IMR-90 (cell line): ENCODE measurements at regions not wholly inside any gene's neighbourhood (a gene's known extent, or its start where the extent isn't known, plus 50 kb on each side); places are given as distances from the start of the nearest gene placed in this dataset.

Experiments used
- ATAC-seq: fragments of 200-7000 bp; cut with Tn5 transposase; 2 replicates; pipeline ENCODE4 v1.9.1; 2020; ENCODE audit warnings: low read depth, mild to moderate bottlenecking, moderate library complexity
- BruUV-seq: library from RNA; stranded (reverse); fragments of 400-500 nt; replicated peaks from 2 replicates; lab custom pipeline; 2021; lab: Mats Ljungman, UMichigan
- CTCF ChIA-PET: fragments of 300-600 bp; formaldehyde crosslinking; extraction: SDS; loops from one replicate; lab custom pipeline; 2021; ENCODE audit warnings: antibody characterized with exemption; lab: Yijun Ruan, JAX
- POLR2A ChIA-PET: fragments of 300-600 bp; sonication (Branson Sonifier 250); formaldehyde crosslinking; loops from one replicate; lab custom pipeline; 2022; ENCODE audit warnings: antibody characterized with exemption; ENCODE audit not compliant: unreplicated experiment; lab: Charles Lee
- DNase-seq: peaks from one replicate; pipeline ENCODE4 v3.0.0; 2013
- H2AFZ ChIP-seq: replicated peaks from 2 replicates; pipeline ENCODE3; 2013; ENCODE audit warnings: low read length, mild to moderate bottlenecking; ENCODE audit not compliant: poor library complexity
- H2AK5ac ChIP-seq: 2 replicates; pipeline ENCODE4 v1.6.1; 2013; ENCODE audit warnings: low read depth, low read length, inconsistent platforms
- H2AK9ac ChIP-seq: replicated peaks from 2 replicates; pipeline ENCODE3; 2013; ENCODE audit warnings: mild to moderate bottlenecking, low read depth, low read length, moderate library complexity; ENCODE audit not compliant: poor library complexity
- H2BK120ac ChIP-seq: 2 replicates; pipeline ENCODE4 v1.6.1; 2013; ENCODE audit warnings: low read depth, low read length, inconsistent platforms
- H2BK15ac ChIP-seq: 3 replicates; pipeline ENCODE4 v1.6.1; 2013; ENCODE audit warnings: low read depth, low read length, inconsistent platforms
- H2BK20ac ChIP-seq: 2 replicates; pipeline ENCODE4 v1.6.1; 2013; ENCODE audit warnings: low read depth, mild to moderate bottlenecking, inconsistent platforms, low read length, moderate library complexity
- H2BK5ac ChIP-seq: 2 replicates; pipeline ENCODE4 v1.6.1; 2013; ENCODE audit warnings: mild to moderate bottlenecking, low read depth, low read length, inconsistent platforms; ENCODE audit not compliant: poor library complexity, severe bottlenecking
- H3K14ac ChIP-seq: replicated peaks from 2 replicates; pipeline ENCODE4 v1.6.1; 2013; ENCODE audit warnings: low read depth, low read length, inconsistent platforms
- H3K18ac ChIP-seq: 2 replicates; pipeline ENCODE4 v1.6.1; 2013; ENCODE audit warnings: low read depth, low read length, control low read depth
- H3K23ac ChIP-seq: 2 replicates; pipeline ENCODE4 v1.6.1; 2013; ENCODE audit warnings: low read depth, low read length, inconsistent platforms
- H3K27ac ChIP-seq: 2 replicates; pipeline ENCODE4 v1.5.1; 2013; ENCODE audit warnings: mild to moderate bottlenecking, control low read depth, low read length; ENCODE audit not compliant: insufficient read depth
- H3K27me3 ChIP-seq: 2 replicates; pipeline ENCODE4 v1.6.1; 2013; ENCODE audit warnings: low read length; ENCODE audit not compliant: control insufficient read depth, insufficient read depth
- H3K36me3 ChIP-seq: 2 replicates; pipeline ENCODE4 v1.6.1; 2013; ENCODE audit warnings: low read length, mixed read lengths; ENCODE audit not compliant: control insufficient read depth, insufficient read depth
- H3K4ac ChIP-seq: 2 replicates; pipeline ENCODE4 v1.6.1; 2013; ENCODE audit warnings: low read depth, low read length, inconsistent platforms
- H3K4me1 ChIP-seq: 2 replicates; pipeline ENCODE4 v1.6.1; 2013; ENCODE audit warnings: low read length, mixed read lengths; ENCODE audit not compliant: control insufficient read depth, insufficient read depth
- H3K4me2 ChIP-seq: 2 replicates; pipeline ENCODE4 v1.6.1; 2013; ENCODE audit warnings: low read depth, mild to moderate bottlenecking, control low read depth, low read length, moderate library complexity
- H3K4me3 ChIP-seq: 2 replicates; pipeline ENCODE4 v1.5.1; 2013; ENCODE audit warnings: low read depth, mild to moderate bottlenecking, control low read depth, low read length, moderate library complexity; ENCODE audit not compliant: insufficient read depth
- H3K56ac ChIP-seq: 2 replicates; pipeline ENCODE4 v1.6.1; 2013; ENCODE audit warnings: low read length, inconsistent platforms; ENCODE audit not compliant: insufficient read depth; ENCODE audit errors: extremely low read depth
- H3K79me1 ChIP-seq, 2 experiments: 2 replicates each; pipeline ENCODE4 v1.6.1; 2013; ENCODE audit warnings: low read length in 2 of 2, inconsistent platforms in 1 of 2, low read depth in 1 of 2
- H3K9ac ChIP-seq: 2 replicates; pipeline ENCODE4 v1.6.1; 2013; ENCODE audit warnings: low read depth, low read length, control low read depth
- H3K9me1 ChIP-seq: 2 replicates; pipeline ENCODE4 v1.6.1; 2013; ENCODE audit warnings: low read length, inconsistent platforms; ENCODE audit not compliant: insufficient read depth
- H3K9me3 ChIP-seq: 2 replicates; pipeline ENCODE4 v1.6.1; 2013; ENCODE audit warnings: low read length; ENCODE audit not compliant: control insufficient read depth, insufficient read depth
- H4K20me1 ChIP-seq: 2 replicates; pipeline ENCODE4 v1.6.1; 2013; ENCODE audit warnings: low read length, inconsistent platforms; ENCODE audit not compliant: insufficient read depth
- H4K5ac ChIP-seq: 2 replicates; pipeline ENCODE4 v1.6.1; 2013; ENCODE audit warnings: mild to moderate bottlenecking, low read depth, low read length, control low read depth
- H4K8ac ChIP-seq, 2 experiments: 2 replicates each; pipeline ENCODE4 v1.6.1; 2013; ENCODE audit warnings: low read depth in 2 of 2, low read length in 2 of 2, control low read depth in 1 of 2, inconsistent platforms in 1 of 2
- H4K91ac ChIP-seq: 2 replicates; pipeline ENCODE4 v1.6.1; 2013; ENCODE audit warnings: low read depth, low read length, inconsistent platforms; ENCODE audit not compliant: insufficient read depth
- MXI1 ChIP-seq: IDR thresholded peaks from 2 replicates; pipeline ENCODE4 v1.6.1; 2012; ENCODE audit warnings: low read depth, mild to moderate bottlenecking, low read length, moderate library complexity, borderline replicate concordance
- POLR2A ChIP-seq: IDR thresholded peaks from 2 replicates; pipeline ENCODE4 v1.6.1; 2012; ENCODE audit warnings: mild to moderate bottlenecking, low read depth, low read length
- WGBS, 2 experiments: methylation state at CpG; one replicate each; pipeline versions ENCODE4 v1.1.5 to v1.1.7; 2013; ENCODE audit warnings: missing lambda C conversion rate in 2 of 2; ENCODE audit not compliant: insufficient read length in 1 of 2; ENCODE audit errors: extremely low coverage in 2 of 2; 5-methylcytosine and 5-hydroxymethylcytosine counted together
- dilution Hi-C: fragments of 300-500 bp; cut with HindIII; formaldehyde crosslinking; loops from one replicate; pipeline ENCODE4 v1.14.3; 2018; ENCODE audit warnings: low sequenced_read_pairs; ENCODE audit not compliant: unreplicated experiment
- in situ Hi-C: fragments of 300-500 bp; cut with MboI; formaldehyde crosslinking; loops from 3 replicates; pipeline ENCODE4 v1.14.3; 2019; ENCODE audit warnings: low sequenced_read_pairs, inconsistent platforms, mixed read lengths
- intact Hi-C: fragments of 100-400 bp; cut with micrococcal nuclease; formaldehyde crosslinking; loops from 2 replicates; pipeline ENCODE4 v1.10.0; 2022
- TF ChIP-seq, protein P1 (sequence below): fragments of 150-350 bp; IDR thresholded peaks from 2 replicates; pipeline ENCODE4 v1.6.1; 2016; ENCODE audit warnings: low read depth, mild to moderate bottlenecking, low read length, moderate library complexity, borderline replicate concordance

DNA sequence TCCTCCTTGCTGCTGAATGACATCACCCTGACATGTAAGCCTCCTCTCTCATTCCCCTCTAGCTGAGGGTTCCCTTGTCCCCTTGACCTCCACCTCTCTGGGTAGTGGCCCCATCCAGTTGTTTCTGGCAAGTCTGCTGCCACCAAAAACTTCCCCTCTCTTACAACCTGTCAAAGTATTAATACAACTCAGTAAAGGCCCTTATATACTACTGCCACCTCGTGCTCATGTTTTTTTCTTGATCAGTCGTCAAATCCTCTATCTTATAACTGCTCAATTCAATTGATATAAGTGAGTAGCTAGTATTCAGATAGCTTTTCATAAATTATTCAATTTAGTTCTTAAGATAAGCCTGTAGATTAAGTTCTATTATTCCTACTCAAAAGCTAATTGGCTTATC lies 249.6 kb downstream of the MBNL1 start:
- intact Hi-C loops (no loop called here), dilution Hi-C loops (no loop called here), in situ Hi-C loops (no loop called here)
- no peak overlapping the region for H2BK20ac ChIP-seq
- no peak overlapping the region for H2AK5ac ChIP-seq
- H2BK15ac ChIP-seq: no peak overlapping the region
- no peak overlapping the region for H3K56ac ChIP-seq
- no peaks in the 10 kb centered on the region for H3K79me1 ChIP-seq
- H3K23ac ChIP-seq: no peak overlapping the region
- H3K27me3 ChIP-seq: no peaks in the 10 kb centered on the region
- no peaks in the 10 kb centered on the region for H3K36me3 ChIP-seq
- no peaks in the 10 kb centered on the region for H3K4me1 ChIP-seq
- no peak overlapping the region for H3K4me3 ChIP-seq
- no TSS peak for BruUV-seq
- no peak overlapping the region for H2AFZ ChIP-seq
- no peak overlapping the region for H3K4ac ChIP-seq
- no peak overlapping the region for H4K8ac ChIP-seq
- ATAC-seq (no peak), DNase-seq (no peak)
- ChIA-PET POLR2A (no interaction called here), CTCF (interaction anchor here (0.7 kb wide), 1 partner anchor 9 kb away, joined by 3 read pairs; no protein-coding TSS in a partner anchor)
- H3K27ac ChIP-seq: no peak overlapping the region
- no peak overlapping the region for H3K4me2 ChIP-seq
- H4K5ac ChIP-seq: no peak overlapping the region
- H3K14ac ChIP-seq: no peak overlapping the region
- TF ChIP-seq MXI1: no peak
- no peak for TF ChIP-seq POLR2A
- TF ChIP-seq, protein P1, sequence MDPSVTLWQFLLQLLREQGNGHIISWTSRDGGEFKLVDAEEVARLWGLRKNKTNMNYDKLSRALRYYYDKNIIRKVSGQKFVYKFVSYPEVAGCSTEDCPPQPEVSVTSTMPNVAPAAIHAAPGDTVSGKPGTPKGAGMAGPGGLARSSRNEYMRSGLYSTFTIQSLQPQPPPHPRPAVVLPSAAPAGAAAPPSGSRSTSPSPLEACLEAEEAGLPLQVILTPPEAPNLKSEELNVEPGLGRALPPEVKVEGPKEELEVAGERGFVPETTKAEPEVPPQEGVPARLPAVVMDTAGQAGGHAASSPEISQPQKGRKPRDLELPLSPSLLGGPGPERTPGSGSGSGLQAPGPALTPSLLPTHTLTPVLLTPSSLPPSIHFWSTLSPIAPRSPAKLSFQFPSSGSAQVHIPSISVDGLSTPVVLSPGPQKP: no peak
- H3K9me3 ChIP-seq: no peaks in the 10 kb centered on the region
- H3K18ac ChIP-seq: no peak overlapping the region
- no peak overlapping the region for H3K9ac ChIP-seq
- H4K20me1 ChIP-seq: no peaks in the 10 kb centered on the region
- WGBS, 2 experiments: no CpG with 5 or more reads among the region's 2 CpGs
- H4K91ac ChIP-seq: no peak overlapping the region
- H2AK9ac ChIP-seq: no peak overlapping the region
- H2BK5ac ChIP-seq: no peak overlapping the region
- H2BK120ac ChIP-seq: no peak overlapping the region
- no peaks in the 10 kb centered on the region for H3K9me1 ChIP-seq
